ENCODE measurements at regions not wholly inside any gene's neighbourhood (a gene's known extent, or its start where the extent isn't known, plus 50 kb on each side); places are given as distances from the start of the nearest gene placed in this dataset.

GRCh38 chrX:45699158-45699557, 498.5 kb upstream of the DIPK2B start:
- FAIRE-seq (no peak), ATAC-seq (no peak), DNase-seq (ENCODE audit: extremely low read depth in 1 of 4, low spot score in 3 of 4) (no peak)
- Histone ChIP-seq H3K4me2 (ENCODE audit: insufficient read depth, low read length) (no peak overlapping the region), H4K20me1 (replicated peaks; ENCODE audit: control insufficient read depth, insufficient read depth, low read length) (no peaks in the 10 kb centered on the region), H3K27ac (ENCODE audit: extremely low read depth, low read depth, low read length) (no peak overlapping the region), H3K9me3 (replicated peaks; ENCODE audit: control insufficient read depth, insufficient read depth, low read depth, low read length) (no peaks in the 10 kb centered on the region), H3K27me3 (ENCODE audit: control insufficient read depth in 2 of 2, insufficient read depth in 2 of 2, low read length in 2 of 2) (no peaks in the 10 kb centered on the region), H3K36me3 (ENCODE audit: control insufficient read depth, insufficient read depth, low read length) (no peaks in the 10 kb centered on the region), H3K9me1 (ENCODE audit: control insufficient read depth, insufficient read depth, low read length) (no peaks in the 10 kb centered on the region), H2AFZ (ENCODE audit: low read depth, low read length) (no peak overlapping the region), H3K4me1 (replicated peaks in 1 of 2; ENCODE audit: control insufficient read depth in 2 of 2, insufficient read depth in 2 of 2, low read length in 2 of 2) (no peaks in the 10 kb centered on the region), H3K79me2 (ENCODE audit: control insufficient read depth, insufficient read depth, low read length) (no peaks in the 10 kb centered on the region), H3K4me3 (no peak overlapping the region), H3K9ac (ENCODE audit: insufficient read depth in 1 of 2, low read depth in 2 of 2, low read length in 2 of 2) (no peak overlapping the region)
- in situ Hi-C loops (cut with MboI), result no loop called here
- intact Hi-C loops (cut with micrococcal nuclease), result no loop called here
- TF ChIP-seq CREB3 (tag; conservative IDR thresholded peaks at IDR 0.05; ENCODE audit: low read depth) (no peak), TAF9B (IDR thresholded peaks at IDR 0.05; ENCODE audit: partially characterized antibody) (no peak), KDM4B (IDR thresholded peaks at IDR 0.05; ENCODE audit: borderline replicate concordance in 2 of 2, low read depth in 1 of 2) (no peak)
- 3% methylated on average over 3 of the region's 3 CpGs for WGBS (ENCODE audit: insufficient coverage, low coverage, missing lambda C conversion rate)
- POLR2A ChIA-PET, result no interaction called here
- CTCF ChIA-PET (ENCODE audit: low intra/inter-chr PET ratio), result no interaction called here
- no TSS peak for BruUV-seq (replicated peaks)

GRCh38 chrX:45697591-45697990, 496.9 kb upstream of the DIPK2B start:
- intact Hi-C loops (cut with micrococcal nuclease) (no loop called here), in situ Hi-C loops (cut with MboI) (no loop called here)
- POLR2A ChIA-PET, result no interaction called here
- no peaks in the 10 kb centered on the region for H3K9me1 ChIP-seq (ENCODE audit: control insufficient read depth, insufficient read depth, low read length)
- FAIRE-seq (no peak), DNase-seq (ENCODE audit: extremely low read depth in 1 of 4, low spot score in 3 of 4) (no peak), ATAC-seq (no peak)
- no peaks in the 10 kb centered on the region for H3K36me3 ChIP-seq (ENCODE audit: control insufficient read depth, insufficient read depth, low read length)
- WGBS (ENCODE audit: insufficient coverage, low coverage, missing lambda C conversion rate), result 0% methylated on average over 7 of the region's 7 CpGs
- H3K4me3 ChIP-seq, result no peak overlapping the region
- no peak overlapping the region for H3K9ac ChIP-seq (ENCODE audit: insufficient read depth in 1 of 2, low read depth in 2 of 2, low read length in 2 of 2)
- no peaks in the 10 kb centered on the region for H3K4me1 ChIP-seq (replicated peaks in 1 of 2; ENCODE audit: control insufficient read depth in 2 of 2, insufficient read depth in 2 of 2, low read length in 2 of 2)
- H3K9me3 ChIP-seq (replicated peaks; ENCODE audit: control insufficient read depth, insufficient read depth, low read depth, low read length), result no peaks in the 10 kb centered on the region
- H3K4me2 ChIP-seq (ENCODE audit: insufficient read depth, low read length), result no peak overlapping the region
- H3K27me3 ChIP-seq (ENCODE audit: control insufficient read depth in 2 of 2, insufficient read depth in 2 of 2, low read length in 2 of 2), result no peaks in the 10 kb centered on the region
- H4K20me1 ChIP-seq (replicated peaks; ENCODE audit: control insufficient read depth, insufficient read depth, low read length), result no peaks in the 10 kb centered on the region
- BruUV-seq (replicated peaks), result no TSS peak
- H2AFZ ChIP-seq (ENCODE audit: low read depth, low read length), result no peak overlapping the region
- H3K79me2 ChIP-seq (ENCODE audit: control insufficient read depth, insufficient read depth, low read length), result no peaks in the 10 kb centered on the region
- CTCF ChIA-PET (ENCODE audit: low intra/inter-chr PET ratio), result no interaction called here
- H3K27ac ChIP-seq (ENCODE audit: extremely low read depth, low read depth, low read length), result no peak overlapping the region
- no peak for TF ChIP-seq POLR3A (IDR thresholded peaks at IDR 0.05; ENCODE audit: borderline replicate concordance, extremely low read depth, insufficient read depth, insufficient read length)
- no peak for TF ChIP-seq CUX1 (CRISPR knock-in tag; IDR thresholded peaks at IDR 0.05)
- TF ChIP-seq ERF (CRISPR knock-in tag; IDR thresholded peaks at IDR 0.05), result no peak
- no peak for TF ChIP-seq ZBTB12 (CRISPR knock-in tag; IDR thresholded peaks at IDR 0.05)
